Epithelial cell of prostate (primary cell): ENCODE measurements at regions not wholly inside any gene's neighbourhood (a gene's known extent, or its start where the extent isn't known, plus 50 kb on each side); places are given as distances from the start of the nearest gene placed in this dataset.
"Not testable (repeated sequence)": the region's sequence is repeated elsewhere in the genome, so short reads cannot be mapped to it uniquely, and the experiment has no call there.

ENCODE experiments used
- DNase-seq: peaks from one replicate; pipeline ENCODE4 v3.0.0-alpha.2; 2011; ENCODE audit warnings: low read depth, low spot score
- H3K27ac ChIP-seq: fragments of 450-650 bp; 2 replicates; pipeline ENCODE4 v1.5.1; 2017; ENCODE audit warnings: mild to moderate bottlenecking

- no peak overlapping the region for H3K27ac ChIP-seq
- DNase-seq = no peak
These were observed 50.4 kb downstream of the KATNIP start for GRCh38 chr16:27600381-27600780.

GRCh38 chr16:27602103-27602502 lies 52.2 kb downstream of the KATNIP start:
- H3K27ac ChIP-seq = no peak overlapping the region
- DNase-seq = no peak

GRCh38 chr16:27605500-27606106 lies 55.7 kb downstream of the KATNIP start:
- H3K27ac ChIP-seq, DNase-seq: not testable (repeated sequence)

- H3K27ac ChIP-seq = no peak overlapping the region
- no peak for DNase-seq
These were observed 61.4 kb downstream of the KATNIP start for GRCh38 chr16:27611340-27611739.

GRCh38 chr16:27613238-27613791 lies 63.4 kb downstream of the KATNIP start:
- no peak for DNase-seq
- no peak overlapping the region for H3K27ac ChIP-seq

GRCh38 chr16:27617665-27618064 lies 67.7 kb downstream of the KATNIP start:
- no peak overlapping the region for H3K27ac ChIP-seq
- DNase-seq = no peak

GRCh38 chr16:27618165-27618564 lies 68.2 kb downstream of the KATNIP start:
- H3K27ac ChIP-seq = no peak overlapping the region
- DNase-seq = no peak

- DNase-seq = no peak
- no peak overlapping the region for H3K27ac ChIP-seq
These were observed 68.8 kb downstream of the KATNIP start for GRCh38 chr16:27618606-27619327.

GRCh38 chr16:27620541-27620940 lies 70.6 kb downstream of the KATNIP start:
- DNase-seq = no peak
- H3K27ac ChIP-seq = no peak overlapping the region

GRCh38 chr16:27624154-27625049 lies 74.5 kb downstream of the KATNIP start:
- H3K27ac ChIP-seq = no peak overlapping the region
- DNase-seq = no peak

- DNase-seq = no peak
- no peak overlapping the region for H3K27ac ChIP-seq
These were observed 75.2 kb downstream of the KATNIP start for GRCh38 chr16:27625050-27625697.

GRCh38 chr16:27627136-27627535 lies 77.2 kb downstream of the KATNIP start:
- DNase-seq = no peak
- no peak overlapping the region for H3K27ac ChIP-seq

- no peak for DNase-seq
- no peak overlapping the region for H3K27ac ChIP-seq
These were observed 78.4 kb downstream of the KATNIP start for GRCh38 chr16:27628241-27628942.

- H3K27ac ChIP-seq, DNase-seq: not testable (repeated sequence)
These were observed 79.1 kb downstream of the KATNIP start for GRCh38 chr16:27628943-27629462.

GRCh38 chr16:27632216-27632615 lies 82.3 kb downstream of the KATNIP start:
- H3K27ac ChIP-seq = no peak overlapping the region
- DNase-seq = no peak

GRCh38 chr16:27633221-27633620 lies 83.3 kb downstream of the KATNIP start:
- no peak overlapping the region for H3K27ac ChIP-seq
- no peak for DNase-seq

- no peak overlapping the region for H3K27ac ChIP-seq
- DNase-seq = no peak
These were observed 83.8 kb downstream of the KATNIP start for GRCh38 chr16:27633721-27634120.

GRCh38 chr16:27634779-27635178 lies 84.8 kb downstream of the KATNIP start:
- no peak for DNase-seq
- H3K27ac ChIP-seq = no peak overlapping the region

GRCh38 chr16:27636453-27637240 lies 86.7 kb downstream of the KATNIP start:
- H3K27ac ChIP-seq = no peak overlapping the region
- no peak for DNase-seq
